Left forelimb (tissue), 1 donor: ENCODE measurements at regions not wholly inside any gene's neighbourhood (a gene's known extent, or its start where the extent isn't known, plus 50 kb on each side); places are given as distances from the start of the nearest gene placed in this dataset.
A peak's percentile ranks its signal among the peaks of the same experiment; 100 is the strongest.

ENCODE experiments used
- DNase-seq: peaks from one replicate; pipeline ENCODE4 v3.0.0-alpha.2; 2018; ENCODE audit warnings: low spot score

- peak; percentile 80 for DNase-seq
Observed at GRCh38 chr11:10387206-10388083, 67.6 kb upstream of the AMPD3 start.

GRCh38 chr11:10388101-10388500, 67.0 kb upstream of the AMPD3 start:
- no peak for DNase-seq

GRCh38 chr11:10388574-10388973, 66.5 kb upstream of the AMPD3 start:
- DNase-seq: no peak

- no peak for DNase-seq
Observed at GRCh38 chr11:10390375-10390774, 64.7 kb upstream of the AMPD3 start.

- DNase-seq: no peak
Observed at GRCh38 chr11:10392095-10393079, 62.7 kb upstream of the AMPD3 start.

GRCh38 chr11:10394229-10395101, 60.6 kb upstream of the AMPD3 start:
- DNase-seq: no peak

DNA sequence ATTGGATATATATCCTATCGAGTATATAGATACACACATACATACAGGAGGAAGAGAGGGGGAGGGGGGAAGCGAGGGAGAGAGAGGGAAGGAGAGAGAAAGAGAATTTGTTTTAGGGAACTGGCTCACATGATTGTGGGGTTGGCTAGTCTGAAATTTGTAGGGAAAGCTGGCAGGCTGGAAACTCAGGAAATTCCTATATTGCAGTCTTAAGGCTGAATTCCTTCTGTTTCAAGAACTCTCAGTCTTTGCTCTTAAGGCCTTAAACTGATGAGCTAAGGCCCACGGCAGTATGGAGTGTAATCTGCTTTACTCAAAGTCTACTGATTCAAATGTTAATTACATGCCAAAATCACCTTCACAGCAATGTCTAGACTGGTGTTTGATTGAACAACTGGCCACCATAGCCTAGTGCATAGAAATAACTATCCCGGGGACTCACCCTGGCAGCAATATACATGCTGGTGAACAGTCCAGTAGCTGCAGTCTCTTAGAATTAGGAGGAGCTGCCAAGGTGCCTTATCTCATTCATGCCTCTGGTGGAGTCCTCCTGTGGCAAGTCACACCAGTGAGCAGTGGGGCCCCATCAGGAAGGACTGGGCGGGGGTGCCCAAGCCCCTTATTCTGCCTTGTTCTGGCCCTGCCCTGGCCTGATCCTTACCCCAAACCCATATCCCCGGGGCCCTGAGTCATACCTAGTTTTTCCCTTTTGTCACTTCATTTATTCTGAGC, 59.7 kb upstream of the AMPD3 start:
- no peak for DNase-seq

- no peak for DNase-seq
Observed at GRCh38 chr11:10396771-10397170, 58.3 kb upstream of the AMPD3 start.

DNA sequence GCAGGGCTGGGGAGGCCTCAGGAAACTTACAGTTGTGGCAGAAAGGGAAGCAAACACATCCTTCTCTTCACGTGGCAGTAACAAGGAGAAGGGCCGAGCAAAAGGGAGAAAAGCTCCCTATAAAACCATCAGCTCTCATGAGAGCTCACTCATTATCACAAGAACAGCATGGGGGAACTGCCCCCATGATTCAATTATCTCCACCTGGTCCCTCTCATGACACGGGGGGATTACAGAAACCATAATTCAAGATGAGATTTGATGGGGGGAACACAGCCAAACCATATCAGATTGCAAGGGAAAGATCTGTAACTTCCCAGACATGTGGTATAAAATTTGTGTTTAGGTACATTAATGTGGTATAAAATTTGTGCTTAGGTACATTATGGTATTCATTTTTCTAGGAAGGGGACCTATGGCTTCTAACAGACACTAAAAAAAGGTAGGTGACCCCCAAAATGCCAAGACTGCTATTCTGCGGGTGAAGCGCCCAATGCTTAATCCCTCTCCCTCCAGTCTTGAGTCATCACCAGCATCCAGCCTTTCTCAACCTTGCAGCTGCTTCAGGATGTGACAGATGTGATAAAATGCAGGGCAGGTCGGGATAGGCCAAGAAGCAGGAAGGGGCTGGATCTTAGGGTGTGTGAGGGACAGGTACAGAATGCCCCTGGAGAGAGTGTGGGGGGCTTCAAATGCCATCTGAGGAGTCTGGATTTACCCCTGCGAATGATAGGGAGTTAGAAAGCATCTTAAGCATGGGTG, 57.7 kb upstream of the AMPD3 start:
- DNase-seq: no peak

DNA sequence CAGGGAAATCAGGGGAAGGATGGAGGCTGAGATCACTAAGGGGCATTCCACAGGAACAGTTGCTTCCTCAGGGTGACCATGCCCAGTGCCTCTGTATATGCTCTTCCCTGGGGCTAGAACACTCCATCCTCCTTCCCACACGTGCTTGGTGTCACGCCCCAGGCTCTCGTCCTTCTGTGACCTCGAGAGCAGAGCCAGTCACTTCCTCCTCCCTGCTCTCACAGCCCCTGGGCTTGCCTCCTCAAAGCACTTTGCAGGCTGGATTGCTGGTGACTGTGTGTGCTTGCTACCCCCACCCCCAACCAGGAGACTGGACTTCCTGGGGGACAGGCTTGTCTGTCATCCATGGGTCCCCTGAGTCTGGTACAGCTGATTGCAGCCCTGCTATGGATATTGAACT, 56.5 kb upstream of the AMPD3 start:
- no peak for DNase-seq

- no peak for DNase-seq
Observed at GRCh38 chr11:10400856-10401255, 54.2 kb upstream of the AMPD3 start.

DNA sequence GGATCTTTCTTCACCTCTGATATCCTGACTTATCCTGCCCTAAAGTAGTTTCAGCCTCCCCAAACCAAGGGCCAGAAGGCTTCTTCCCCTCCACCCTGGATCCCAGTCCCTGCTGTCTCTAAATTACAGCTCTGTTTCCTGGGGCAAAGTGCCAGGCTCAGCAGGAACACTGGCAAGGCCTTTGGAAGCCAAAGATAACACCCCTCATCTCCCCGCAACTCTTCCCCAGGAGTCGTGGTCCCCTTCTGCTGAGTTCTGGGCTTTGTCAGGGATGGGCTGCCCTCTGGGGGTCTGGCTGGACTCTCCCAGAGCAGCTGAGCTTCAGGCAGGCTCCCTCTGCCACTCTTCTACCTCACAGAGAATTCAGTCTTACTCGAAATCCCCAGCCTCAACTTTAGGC, 53.8 kb upstream of the AMPD3 start:
- DNase-seq: no peak

GRCh38 chr11:10401696-10402392, 53.2 kb upstream of the AMPD3 start:
- DNase-seq: no peak
